GM12878 (cell line): ENCODE measurements at regions not wholly inside any gene's neighbourhood (a gene's known extent, or its start where the extent isn't known, plus 50 kb on each side); places are given as distances from the start of the nearest gene placed in this dataset.
A peak's percentile ranks its signal among the peaks of the same experiment; 100 is the strongest.

Experiments
- CBX5 ChIP-seq: sonication (generic); IDR thresholded peaks from 2 replicates; pipeline ENCODE4 v1.6.1; 2016; ENCODE audit warnings: low read depth, moderate library complexity, mild to moderate bottlenecking, inconsistent platforms
- CEBPB ChIP-seq, 2 experiments: fragments of 150-350 bp in 1 of 2; IDR thresholded peaks; 2 replicates each; pipeline ENCODE4 v1.6.1; 2012 to 2014; ENCODE audit warnings: low read depth in 2 of 2, low read length in 2 of 2, borderline replicate concordance in 1 of 2, inconsistent platforms in 1 of 2
- CHD2 ChIP-seq: IDR thresholded peaks from 2 replicates; pipeline ENCODE4 v1.6.1; 2011; ENCODE audit warnings: low read depth, low read length, improper control_type of control experiment, borderline replicate concordance
- EGR1 ChIP-seq, 2 experiments: IDR thresholded peaks; 1 replicate in 1 of 2; 2 replicates in 1 of 2; pipeline ENCODE4 v1.6.1; 2011 to 2012; ENCODE audit warnings: low read depth in 2 of 2, low read length in 2 of 2, borderline replicate concordance in 1 of 2, mild to moderate bottlenecking in 1 of 2, moderate library complexity in 1 of 2
- IKZF1 ChIP-seq: fragments of 450-650 bp; conservative IDR thresholded peaks from 2 replicates; pipeline ENCODE4 v1.6.1; 2017; ENCODE audit warnings: antibody characterized with exemption, mild to moderate bottlenecking
- IRF4 ChIP-seq: IDR thresholded peaks from 2 replicates; pipeline ENCODE4 v1.6.1; 2011; ENCODE audit warnings: low read depth, low read length
- JUNB ChIP-seq: IDR thresholded peaks from 2 replicates; pipeline ENCODE4 v1.6.1; 2016; ENCODE audit warnings: antibody characterized with exemption, mild to moderate bottlenecking
- KAT2A ChIP-seq: conservative IDR thresholded peaks from 2 replicates; pipeline ENCODE4 v1.6.1; 2011; ENCODE audit warnings: low read depth, low read length; ENCODE audit not compliant: control insufficient read depth
- MEF2B ChIP-seq: fragments of 450-650 bp; IDR thresholded peaks from 2 replicates; pipeline ENCODE4 v1.6.1; 2018; ENCODE audit warnings: mild to moderate bottlenecking, moderate library complexity; ENCODE audit not compliant: partially characterized antibody, poor library complexity, severe bottlenecking
- MTA2 ChIP-seq: fragments of 450-650 bp; IDR thresholded peaks from 2 replicates; pipeline ENCODE4 v1.6.1; 2016; ENCODE audit warnings: low read depth, mild to moderate bottlenecking, moderate library complexity
- PAX5 ChIP-seq: IDR thresholded peaks from 2 replicates; pipeline ENCODE4 v1.6.1; 2011; ENCODE audit warnings: low read depth, low read length, borderline replicate concordance
- PAX8 ChIP-seq: fragments of 450-650 bp; IDR thresholded peaks from 2 replicates; pipeline ENCODE4 v1.6.1; 2017; ENCODE audit warnings: mild to moderate bottlenecking, moderate library complexity
- PML ChIP-seq: IDR thresholded peaks from 2 replicates; pipeline ENCODE4 v1.6.1; 2012; ENCODE audit warnings: low read length, inconsistent platforms
- SPI1 ChIP-seq: IDR thresholded peaks from 2 replicates; pipeline ENCODE4 v1.6.1; 2011; ENCODE audit warnings: low read depth, mild to moderate bottlenecking, low read length, moderate library complexity, borderline replicate concordance; ENCODE audit not compliant: insufficient read depth
- ZZZ3 ChIP-seq: IDR thresholded peaks from 2 replicates; pipeline ENCODE4 v1.6.1; 2011; ENCODE audit warnings: low read depth; ENCODE audit not compliant: control insufficient read depth, insufficient read length
- TF ChIP-seq, protein P1 (sequence below): IDR thresholded peaks from 2 replicates; pipeline ENCODE4 v1.6.1; 2012; ENCODE audit warnings: low read depth, low read length, improper control_type of control experiment
- TF ChIP-seq, protein P2 (sequence below): fragments of 450-650 bp; IDR thresholded peaks from 2 replicates; pipeline ENCODE4 v1.6.1; 2016; ENCODE audit warnings: mild to moderate bottlenecking
- TF ChIP-seq, protein P3 (sequence below): IDR thresholded peaks from 2 replicates; pipeline ENCODE4 v1.6.1; 2012; ENCODE audit warnings: mild to moderate bottlenecking, low read depth, low read length

DNA sequence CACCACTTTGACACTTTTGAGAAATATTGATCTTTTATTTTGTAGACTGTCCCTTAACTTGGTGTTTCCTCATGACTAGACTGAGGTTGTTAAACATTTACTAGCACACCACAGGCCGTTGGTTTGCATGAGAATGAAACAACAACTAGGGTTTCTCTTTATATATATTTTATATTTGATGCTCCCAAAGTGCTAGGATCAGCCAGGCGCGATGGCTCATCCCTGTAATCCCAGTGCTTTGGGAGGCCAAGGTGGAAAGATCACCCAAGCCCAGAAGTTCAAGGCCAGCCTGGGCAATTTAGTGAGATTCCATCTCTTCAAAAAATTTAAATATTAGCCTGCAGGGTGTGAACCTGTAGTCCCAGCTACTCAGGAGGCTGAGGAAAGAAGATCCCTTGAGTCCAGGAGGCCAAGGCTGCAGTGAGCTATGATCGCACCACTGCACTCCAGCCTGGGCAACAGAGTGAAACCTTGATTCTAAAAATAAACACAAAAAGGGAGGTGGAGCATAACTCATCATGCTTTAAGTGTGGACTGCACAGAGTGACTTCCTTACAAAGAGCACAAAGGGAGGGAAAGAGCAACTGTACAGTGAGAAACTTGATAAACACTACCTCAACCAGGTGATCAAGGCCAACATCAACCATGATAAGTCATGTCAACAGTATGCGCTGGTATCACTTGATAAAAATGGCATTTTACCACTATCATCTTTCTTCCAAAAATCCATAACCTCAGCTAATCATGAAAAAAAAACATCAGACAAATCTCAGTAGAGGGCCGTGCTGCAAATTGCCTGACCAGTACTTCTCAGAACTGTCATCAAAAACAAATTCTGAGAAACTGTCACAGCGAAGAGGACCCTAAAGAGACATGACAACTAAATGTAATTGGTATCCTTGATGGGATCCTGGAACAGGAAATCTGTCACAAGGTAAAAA lies 72.8 kb upstream of the ATF7IP2 start (continued):
- no peak for TF ChIP-seq KAT2A
- peak; percentile 93 for TF ChIP-seq IKZF1
- TF ChIP-seq SPI1, result peak; percentile 43; the same call in 1 of the 2 replicates
- TF ChIP-seq CHD2, result 0 out of 2 replicates have a peak, but pooled peaks have one; percentile 28
- peak; percentile 71; the same call in 1 of the 2 replicates for TF ChIP-seq MTA2
- TF ChIP-seq, protein P1, sequence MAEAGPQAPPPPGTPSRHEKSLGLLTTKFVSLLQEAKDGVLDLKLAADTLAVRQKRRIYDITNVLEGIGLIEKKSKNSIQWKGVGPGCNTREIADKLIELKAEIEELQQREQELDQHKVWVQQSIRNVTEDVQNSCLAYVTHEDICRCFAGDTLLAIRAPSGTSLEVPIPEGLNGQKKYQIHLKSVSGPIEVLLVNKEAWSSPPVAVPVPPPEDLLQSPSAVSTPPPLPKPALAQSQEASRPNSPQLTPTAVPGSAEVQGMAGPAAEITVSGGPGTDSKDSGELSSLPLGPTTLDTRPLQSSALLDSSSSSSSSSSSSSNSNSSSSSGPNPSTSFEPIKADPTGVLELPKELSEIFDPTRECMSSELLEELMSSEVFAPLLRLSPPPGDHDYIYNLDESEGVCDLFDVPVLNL, result no peak
- no peak for TF ChIP-seq EGR1 (IDR thresholded peaks at IDR 0.05; ENCODE audit: borderline replicate concordance in 1 of 2, low read depth in 2 of 2, low read length in 2 of 2)
- peak; percentile 95 for TF ChIP-seq MEF2B
- no peak for TF ChIP-seq PML
- no peak for TF ChIP-seq ZZZ3
- TF ChIP-seq, protein P2, sequence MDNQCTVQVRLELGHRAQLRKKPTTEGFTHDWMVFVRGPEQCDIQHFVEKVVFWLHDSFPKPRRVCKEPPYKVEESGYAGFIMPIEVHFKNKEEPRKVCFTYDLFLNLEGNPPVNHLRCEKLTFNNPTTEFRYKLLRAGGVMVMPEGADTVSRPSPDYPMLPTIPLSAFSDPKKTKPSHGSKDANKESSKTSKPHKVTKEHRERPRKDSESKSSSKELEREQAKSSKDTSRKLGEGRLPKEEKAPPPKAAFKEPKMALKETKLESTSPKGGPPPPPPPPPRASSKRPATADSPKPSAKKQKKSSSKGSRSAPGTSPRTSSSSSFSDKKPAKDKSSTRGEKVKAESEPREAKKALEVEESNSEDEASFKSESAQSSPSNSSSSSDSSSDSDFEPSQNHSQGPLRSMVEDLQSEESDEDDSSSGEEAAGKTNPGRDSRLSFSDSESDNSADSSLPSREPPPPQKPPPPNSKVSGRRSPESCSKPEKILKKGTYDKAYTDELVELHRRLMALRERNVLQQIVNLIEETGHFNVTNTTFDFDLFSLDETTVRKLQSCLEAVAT, result peak; percentile 49; the same call in 1 of the 2 replicates
- no peak for TF ChIP-seq IRF4
- TF ChIP-seq CEBPB (IDR thresholded peaks at IDR 0.05; ENCODE audit: borderline replicate concordance in 1 of 2, low read depth in 2 of 2, low read length in 2 of 2), result no peak
- TF ChIP-seq CBX5, result 0 out of 2 replicates have a peak, but pooled peaks have one; percentile 23
- TF ChIP-seq JUNB, result peak; percentile 28; the same call in 1 of the 2 replicates
- peak; percentile 71; the same call in 1 of the 2 replicates for TF ChIP-seq PAX5
- TF ChIP-seq, protein P3, sequence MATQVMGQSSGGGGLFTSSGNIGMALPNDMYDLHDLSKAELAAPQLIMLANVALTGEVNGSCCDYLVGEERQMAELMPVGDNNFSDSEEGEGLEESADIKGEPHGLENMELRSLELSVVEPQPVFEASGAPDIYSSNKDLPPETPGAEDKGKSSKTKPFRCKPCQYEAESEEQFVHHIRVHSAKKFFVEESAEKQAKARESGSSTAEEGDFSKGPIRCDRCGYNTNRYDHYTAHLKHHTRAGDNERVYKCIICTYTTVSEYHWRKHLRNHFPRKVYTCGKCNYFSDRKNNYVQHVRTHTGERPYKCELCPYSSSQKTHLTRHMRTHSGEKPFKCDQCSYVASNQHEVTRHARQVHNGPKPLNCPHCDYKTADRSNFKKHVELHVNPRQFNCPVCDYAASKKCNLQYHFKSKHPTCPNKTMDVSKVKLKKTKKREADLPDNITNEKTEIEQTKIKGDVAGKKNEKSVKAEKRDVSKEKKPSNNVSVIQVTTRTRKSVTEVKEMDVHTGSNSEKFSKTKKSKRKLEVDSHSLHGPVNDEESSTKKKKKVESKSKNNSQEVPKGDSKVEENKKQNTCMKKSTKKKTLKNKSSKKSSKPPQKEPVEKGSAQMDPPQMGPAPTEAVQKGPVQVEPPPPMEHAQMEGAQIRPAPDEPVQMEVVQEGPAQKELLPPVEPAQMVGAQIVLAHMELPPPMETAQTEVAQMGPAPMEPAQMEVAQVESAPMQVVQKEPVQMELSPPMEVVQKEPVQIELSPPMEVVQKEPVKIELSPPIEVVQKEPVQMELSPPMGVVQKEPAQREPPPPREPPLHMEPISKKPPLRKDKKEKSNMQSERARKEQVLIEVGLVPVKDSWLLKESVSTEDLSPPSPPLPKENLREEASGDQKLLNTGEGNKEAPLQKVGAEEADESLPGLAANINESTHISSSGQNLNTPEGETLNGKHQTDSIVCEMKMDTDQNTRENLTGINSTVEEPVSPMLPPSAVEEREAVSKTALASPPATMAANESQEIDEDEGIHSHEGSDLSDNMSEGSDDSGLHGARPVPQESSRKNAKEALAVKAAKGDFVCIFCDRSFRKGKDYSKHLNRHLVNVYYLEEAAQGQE, result no peak
- TF ChIP-seq PAX8, result no peak
